Activated CD4-positive, alpha-beta T cell treated with anti-CD3 and anti-CD28 coated beads for 24 hours (primary cell): ENCODE measurements at regions not wholly inside any gene's neighbourhood (a gene's known extent, or its start where the extent isn't known, plus 50 kb on each side); places are given as distances from the start of the nearest gene placed in this dataset.

Experiments
- DNase-seq, 2 donors: peaks; one replicate each; pipeline ENCODE4 v3.0.0-alpha.2; 2020; ENCODE audit warnings: low read depth in 2 of 2

DNA sequence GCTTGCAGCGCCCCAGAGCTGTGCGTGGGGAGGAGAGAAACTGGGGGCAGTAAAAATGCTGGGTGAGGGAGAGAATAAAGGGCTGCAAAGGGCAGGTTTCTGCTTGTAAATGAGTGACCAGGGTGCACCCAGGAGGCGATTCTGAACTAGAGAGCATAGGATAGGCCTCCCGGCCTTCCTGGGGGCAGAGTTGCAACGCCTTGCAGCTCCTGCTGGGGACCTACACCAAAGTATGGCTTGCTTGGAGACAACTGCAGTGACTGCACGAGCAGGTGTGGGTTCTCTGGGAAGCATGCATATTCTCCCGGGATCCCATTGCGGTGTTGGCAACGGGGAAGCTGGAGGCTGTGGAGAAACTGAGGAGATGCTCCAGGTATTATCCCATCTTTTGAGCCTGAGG, 111.6 kb upstream of the SPACA1 start:
- DNase-seq: no peak

- no peak for DNase-seq
These were observed 112.4 kb upstream of the SPACA1 start for GRCh38 chr6:87935196-87935595.

DNA sequence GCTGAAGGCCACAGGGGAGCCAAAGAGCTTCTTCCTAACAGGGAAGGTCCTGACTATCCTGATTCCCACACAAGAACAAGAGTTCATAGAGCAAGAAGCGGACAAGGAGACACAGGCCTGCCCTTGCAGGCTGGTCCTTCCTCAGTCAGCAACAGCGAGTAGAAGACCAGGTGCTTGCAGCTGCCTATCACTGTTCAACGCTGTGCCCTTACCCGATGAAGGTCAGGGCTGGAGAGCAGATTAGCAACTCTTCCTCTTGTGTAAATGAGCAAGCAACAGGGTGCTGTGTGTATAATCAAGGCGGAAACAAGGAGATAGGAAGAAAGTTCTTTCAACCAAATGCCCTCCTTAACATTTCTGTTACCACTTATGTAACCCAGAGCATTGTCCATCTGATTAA, 115.3 kb upstream of the SPACA1 start:
- no peak for DNase-seq

DNA sequence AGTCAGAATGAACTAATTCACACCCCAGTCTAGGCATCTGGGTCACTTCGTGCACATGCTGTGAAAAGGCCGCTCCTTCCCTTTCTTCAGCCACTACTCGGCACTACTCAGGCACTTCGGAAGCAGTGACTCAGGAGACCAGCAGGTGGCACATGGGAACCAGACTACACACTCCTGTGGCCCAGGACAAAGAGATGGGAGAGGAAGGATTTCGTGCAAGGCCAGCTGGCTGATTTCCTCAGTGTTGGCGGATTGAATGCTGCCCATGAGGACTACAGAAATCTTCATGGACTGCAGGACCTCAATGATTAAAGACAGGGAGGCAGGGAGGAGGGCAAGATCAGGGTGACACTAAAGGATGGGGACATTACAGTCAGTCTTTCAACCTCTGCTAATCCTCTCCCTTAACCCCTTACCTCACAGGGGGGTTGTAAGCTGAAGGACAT, 117.8 kb upstream of the SPACA1 start:
- DNase-seq: peak; percentile 33 to 48

DNA sequence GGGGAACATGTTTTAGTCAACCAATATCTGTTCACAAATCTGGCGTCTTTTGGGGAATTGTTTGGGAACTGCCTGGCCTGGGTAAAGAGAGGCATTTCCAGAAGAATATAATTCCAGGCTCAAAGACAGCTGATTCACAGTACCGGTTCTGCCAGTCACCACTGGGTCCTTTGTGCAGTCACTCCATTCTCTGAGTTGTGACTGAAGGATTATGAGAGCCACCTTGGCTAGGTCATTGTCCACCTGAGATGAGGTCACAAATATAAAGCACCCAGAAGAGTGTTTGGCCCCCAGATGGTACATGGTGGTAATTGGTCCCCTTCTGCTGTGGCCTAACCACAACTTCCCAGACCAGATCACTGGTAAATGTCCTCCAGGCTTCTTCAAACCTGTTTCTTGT, 121.0 kb upstream of the SPACA1 start:
- no peak for DNase-seq

DNA sequence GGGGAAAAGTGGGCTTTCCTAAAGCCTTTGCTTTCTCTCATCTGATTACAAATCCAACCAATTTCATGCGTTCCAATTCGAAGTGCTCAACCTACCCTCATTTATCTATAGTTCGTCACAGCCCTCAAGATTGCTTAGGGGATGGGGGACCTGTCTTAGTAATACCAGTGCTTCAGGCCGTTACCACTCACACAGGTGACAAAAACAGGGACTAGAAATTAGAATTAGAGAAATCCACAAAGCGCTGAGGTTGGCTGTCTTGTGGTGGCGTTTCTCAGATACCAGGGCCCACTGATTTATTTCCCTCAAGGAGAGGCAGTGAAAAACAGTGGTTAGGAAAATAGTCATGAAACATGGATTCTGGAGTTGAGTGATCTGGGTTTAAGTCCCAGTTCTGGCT, 121.6 kb upstream of the SPACA1 start:
- no peak for DNase-seq

DNA sequence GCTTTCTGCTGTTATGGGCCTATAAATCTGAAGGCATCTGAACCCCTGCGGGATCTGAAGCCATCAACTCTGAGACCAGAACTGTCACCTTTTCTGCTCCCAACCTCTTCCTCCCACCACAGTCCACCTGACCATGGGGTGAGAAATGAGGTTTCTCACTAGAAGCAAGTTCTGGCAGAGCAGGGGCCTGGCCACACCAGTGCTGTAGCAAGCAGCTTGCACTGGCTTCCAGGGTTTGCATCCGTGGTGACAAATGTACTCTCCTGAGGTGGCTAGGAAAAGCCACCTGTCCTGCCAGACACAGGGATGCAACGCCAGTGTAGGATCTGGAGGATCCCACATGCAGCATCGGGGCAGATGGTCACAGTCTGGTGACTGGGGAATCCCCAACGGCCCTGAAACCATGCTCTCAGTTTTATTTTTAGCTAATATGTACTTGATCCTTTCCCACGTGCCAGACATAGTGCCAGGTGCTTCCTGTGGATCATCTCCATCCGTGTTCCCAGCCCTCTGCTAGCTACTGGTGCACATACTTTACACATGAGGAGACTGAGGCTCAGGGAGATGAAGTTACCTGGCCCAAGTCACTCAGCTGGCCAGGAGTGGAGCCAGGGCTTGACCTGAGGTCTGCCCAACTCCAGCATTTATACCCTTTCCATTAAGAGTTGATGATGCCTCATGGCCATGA, 122.1 kb upstream of the SPACA1 start:
- no peak for DNase-seq

- no peak for DNase-seq
These were observed 124.1 kb upstream of the SPACA1 start for GRCh38 chr6:87923389-87924050.

DNA sequence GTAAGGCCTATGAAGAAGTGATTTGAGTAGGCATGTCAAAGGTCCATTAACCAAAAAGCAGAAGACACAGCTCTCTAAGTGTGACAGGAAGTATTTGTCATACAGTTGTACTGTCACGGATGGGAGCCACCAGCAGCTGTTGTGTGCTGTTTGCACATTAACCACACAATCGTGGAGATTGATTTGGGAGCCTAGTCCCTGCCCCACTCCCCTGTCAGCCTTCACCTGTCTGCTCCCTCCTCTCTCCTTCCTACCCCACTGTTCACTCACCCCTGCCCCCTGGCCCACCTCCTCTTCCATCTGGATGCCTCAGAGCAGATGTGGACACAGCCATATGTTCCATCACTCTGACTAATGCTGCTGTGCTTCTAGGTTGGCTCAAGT, 124.7 kb upstream of the SPACA1 start:
- DNase-seq: no peak

DNA sequence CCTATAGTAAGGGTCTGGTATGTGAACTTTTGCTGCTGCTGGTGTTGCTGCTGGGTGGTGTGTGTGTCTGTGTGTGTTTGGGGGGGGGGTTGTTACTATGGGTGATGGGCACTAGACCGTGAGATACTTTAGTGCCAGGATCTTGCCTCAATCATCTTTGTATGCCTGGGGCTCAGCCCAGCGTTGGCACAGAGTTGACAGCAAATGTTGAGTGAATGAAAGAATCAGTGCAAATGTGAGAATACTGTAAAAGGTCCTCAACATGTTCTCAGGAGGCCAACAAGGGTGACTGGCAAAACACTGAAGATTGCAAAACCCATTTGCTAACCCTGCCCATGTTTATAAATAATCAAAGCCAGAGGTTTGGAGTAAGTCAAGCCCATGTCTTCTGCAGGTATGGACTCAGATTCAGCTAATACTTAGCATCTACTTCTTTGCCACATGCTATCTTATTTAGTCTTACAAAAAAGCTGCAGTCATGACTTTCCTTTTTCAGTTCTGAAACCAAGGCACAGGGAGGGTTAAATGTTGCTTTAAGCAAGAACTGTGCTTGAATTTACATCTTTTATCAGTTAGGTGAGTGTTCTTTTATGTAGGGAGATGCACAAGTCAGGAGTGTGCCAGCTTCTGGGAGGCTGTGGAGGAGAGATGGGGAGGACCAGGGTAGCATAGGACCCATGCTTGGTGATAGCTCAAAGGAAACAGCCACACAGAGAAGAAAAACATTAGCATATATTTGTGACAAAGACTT, 125.3 kb upstream of the SPACA1 start:
- no peak for DNase-seq

DNA sequence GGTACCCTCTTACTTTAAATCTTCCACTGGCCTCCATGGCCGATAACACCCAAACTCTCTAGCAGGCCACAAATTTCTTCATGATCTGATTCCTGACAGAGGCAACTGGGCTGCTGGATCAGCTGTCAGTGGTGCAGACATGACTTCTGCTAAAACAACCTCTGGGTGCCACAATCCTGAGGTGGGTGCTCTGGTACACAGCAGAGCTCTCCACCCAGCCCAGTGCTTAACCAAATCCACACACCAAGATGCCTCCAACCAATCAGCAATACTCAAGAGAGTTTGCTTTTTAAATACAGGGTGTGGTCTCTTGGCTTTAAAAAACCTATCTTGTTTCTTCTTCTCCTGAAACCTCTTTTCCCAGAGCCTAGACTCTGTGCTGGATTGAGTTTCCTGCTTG, 126.6 kb upstream of the SPACA1 start:
- no peak for DNase-seq

DNA sequence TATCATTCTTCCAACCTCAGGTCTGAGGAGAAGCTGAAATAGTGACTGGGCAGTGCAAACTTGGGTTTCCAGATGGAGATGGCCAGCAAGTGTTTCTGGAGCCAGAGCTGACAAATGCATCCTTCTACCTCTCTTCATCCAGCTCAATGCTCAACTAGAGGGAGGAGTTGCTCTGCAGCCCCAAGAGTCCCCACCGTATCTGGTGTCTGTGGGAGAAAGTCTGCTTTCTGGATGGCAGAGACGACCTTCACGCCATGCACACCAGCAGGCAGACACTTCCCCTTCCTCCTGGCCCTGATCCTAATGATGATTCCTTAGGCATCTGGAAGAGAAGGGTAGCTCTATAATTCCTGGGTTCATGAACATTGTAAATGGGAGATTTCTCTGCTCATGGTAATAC, 127.4 kb upstream of the SPACA1 start:
- DNase-seq: no peak

DNA sequence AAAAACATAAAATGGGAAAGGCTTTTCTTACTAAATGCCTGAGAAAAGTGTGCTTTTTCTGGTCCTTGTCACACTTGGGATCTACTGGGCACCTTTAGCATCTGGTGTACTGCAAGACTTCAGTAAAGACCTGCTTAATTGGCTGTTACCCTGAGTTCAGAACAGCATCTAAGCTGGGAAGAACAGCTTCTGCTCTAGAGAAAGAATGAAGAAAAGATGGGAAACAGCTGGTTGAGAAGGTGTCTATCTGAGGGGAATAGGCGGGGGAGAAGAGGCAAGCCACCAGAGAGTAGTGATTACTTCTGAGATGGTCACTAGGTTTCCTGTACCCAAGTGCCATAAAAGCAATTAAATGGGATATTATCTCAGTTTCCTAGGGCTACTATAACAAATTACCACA, 128.2 kb upstream of the SPACA1 start:
- DNase-seq: no peak

- no peak for DNase-seq
These were observed 128.6 kb upstream of the SPACA1 start for GRCh38 chr6:87919001-87919400.

DNA sequence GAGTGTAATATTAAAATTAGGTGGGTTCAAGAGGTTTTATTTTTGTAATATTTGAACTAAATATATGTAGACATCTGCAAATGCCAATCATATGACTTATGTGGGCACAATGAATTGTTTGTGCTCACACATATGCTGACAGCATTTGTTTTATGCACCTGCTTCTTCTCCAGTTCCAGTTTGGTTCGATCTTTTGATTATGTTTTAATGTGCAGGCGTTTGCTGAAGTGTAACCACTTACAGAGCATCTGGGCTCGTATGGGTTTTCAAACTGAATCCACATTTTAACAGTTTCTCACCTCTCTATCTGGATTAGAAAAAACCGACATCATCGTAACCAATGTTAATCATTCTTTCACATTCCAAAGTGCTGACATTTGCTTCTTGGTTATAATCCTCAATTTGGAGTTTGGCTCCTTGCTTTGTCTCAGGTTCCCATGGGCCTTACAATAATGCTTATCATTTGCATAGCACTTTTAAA, 129.1 kb upstream of the SPACA1 start:
- no peak for DNase-seq

DNA sequence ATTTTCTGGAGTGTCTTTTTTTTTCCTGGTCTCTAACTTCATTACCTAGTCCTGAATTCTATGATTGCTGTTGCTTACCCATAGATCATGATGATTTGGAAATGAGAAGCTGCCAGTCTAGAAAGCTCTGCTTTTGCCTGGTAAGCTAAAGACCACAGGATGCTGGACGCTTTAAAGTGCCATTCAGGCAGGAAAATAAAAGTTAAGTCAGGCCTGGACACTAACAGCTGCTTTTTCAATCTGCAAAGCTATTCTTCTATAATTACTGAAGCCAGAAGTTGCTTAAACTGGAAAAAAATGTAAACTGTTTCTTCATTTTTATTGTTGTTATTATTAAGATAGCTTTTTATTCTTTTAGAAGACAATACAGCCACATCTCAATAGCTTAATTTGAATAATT, 129.8 kb upstream of the SPACA1 start:
- no peak for DNase-seq

DNA sequence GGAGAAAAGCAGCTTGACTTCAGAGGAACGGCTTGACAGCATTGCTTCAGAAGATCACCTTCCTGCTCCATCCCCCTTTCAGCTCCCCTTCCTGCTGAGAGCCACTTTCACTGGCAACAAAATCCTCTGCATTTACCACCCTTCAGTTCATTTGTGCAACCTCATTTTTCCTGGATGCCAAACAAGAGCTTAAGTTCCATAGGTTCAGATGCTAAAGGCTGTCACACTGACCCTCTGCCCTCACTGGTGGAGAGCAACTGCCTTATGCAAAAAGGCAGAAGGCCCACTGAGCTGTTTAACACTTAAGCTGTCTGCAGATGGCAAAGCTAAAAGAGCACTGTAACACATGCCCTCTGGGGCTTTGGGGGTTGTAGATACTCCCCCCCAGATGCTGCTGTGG, 131.2 kb upstream of the SPACA1 start:
- DNase-seq: no peak

GRCh38 chr6:87914637-87915395, 132.8 kb upstream of the SPACA1 start:
- no peak for DNase-seq

- DNase-seq: no peak
These were observed 133.7 kb upstream of the SPACA1 start for GRCh38 chr6:87913974-87914373.

- no peak for DNase-seq
These were observed 135.5 kb upstream of the SPACA1 start for GRCh38 chr6:87912102-87912501.

GRCh38 chr6:87909849-87910248, 137.8 kb upstream of the SPACA1 start:
- DNase-seq: no peak
